ENCODE measurements at regions not wholly inside any gene's neighbourhood (a gene's known extent, or its start where the extent isn't known, plus 50 kb on each side); places are given as distances from the start of the nearest gene placed in this dataset.

DNA sequence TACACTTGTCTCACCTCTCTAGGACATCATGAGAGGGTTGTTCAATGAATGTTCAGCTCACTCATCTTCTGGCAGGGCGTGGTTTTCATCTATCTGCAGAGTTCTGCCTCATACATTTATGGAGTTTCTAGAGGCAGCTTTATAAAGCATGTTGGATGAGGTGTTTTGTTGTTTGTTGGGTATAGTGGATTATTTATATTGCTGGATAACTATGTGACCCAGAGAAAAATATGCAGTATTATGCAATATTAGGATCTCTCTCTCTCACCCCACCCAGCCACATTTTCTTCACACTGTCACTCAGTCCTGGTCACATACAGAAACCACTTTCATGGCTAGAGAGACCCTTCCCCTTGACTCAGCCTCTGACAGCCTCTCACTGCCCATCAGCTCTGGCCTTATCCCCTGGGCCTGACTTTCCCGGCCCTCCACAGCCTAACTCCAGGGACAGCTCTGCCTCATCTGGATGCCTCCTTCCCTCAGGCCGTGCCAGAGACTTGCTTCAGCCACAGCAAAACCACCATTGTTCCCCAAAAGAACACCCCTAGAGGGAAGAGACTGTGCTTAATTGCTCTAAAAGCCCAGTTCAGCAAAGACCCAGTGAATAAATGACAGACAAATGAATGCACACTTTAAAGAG is 260.3 kb downstream of the MYCN start:
- TF ChIP-seq, protein P1, sequence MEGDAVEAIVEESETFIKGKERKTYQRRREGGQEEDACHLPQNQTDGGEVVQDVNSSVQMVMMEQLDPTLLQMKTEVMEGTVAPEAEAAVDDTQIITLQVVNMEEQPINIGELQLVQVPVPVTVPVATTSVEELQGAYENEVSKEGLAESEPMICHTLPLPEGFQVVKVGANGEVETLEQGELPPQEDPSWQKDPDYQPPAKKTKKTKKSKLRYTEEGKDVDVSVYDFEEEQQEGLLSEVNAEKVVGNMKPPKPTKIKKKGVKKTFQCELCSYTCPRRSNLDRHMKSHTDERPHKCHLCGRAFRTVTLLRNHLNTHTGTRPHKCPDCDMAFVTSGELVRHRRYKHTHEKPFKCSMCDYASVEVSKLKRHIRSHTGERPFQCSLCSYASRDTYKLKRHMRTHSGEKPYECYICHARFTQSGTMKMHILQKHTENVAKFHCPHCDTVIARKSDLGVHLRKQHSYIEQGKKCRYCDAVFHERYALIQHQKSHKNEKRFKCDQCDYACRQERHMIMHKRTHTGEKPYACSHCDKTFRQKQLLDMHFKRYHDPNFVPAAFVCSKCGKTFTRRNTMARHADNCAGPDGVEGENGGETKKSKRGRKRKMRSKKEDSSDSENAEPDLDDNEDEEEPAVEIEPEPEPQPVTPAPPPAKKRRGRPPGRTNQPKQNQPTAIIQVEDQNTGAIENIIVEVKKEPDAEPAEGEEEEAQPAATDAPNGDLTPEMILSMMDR (IDR thresholded peaks at IDR 0.05), result no peak
- TF ChIP-seq POLR2AphosphoS5 (IDR thresholded peaks at IDR 0.05), result no peak
- no peak for TF ChIP-seq EP300 (IDR thresholded peaks at IDR 0.05)
- TF ChIP-seq POLR2A (IDR thresholded peaks at IDR 0.05), result no peak

Measured in sigmoid colon (tissue), 4 donors.